GM21447 (cell line): ENCODE measurements at regions not wholly inside any gene's neighbourhood (a gene's known extent, or its start where the extent isn't known, plus 50 kb on each side); places are given as distances from the start of the nearest gene placed in this dataset.

Experiments
- ATAC-seq: cut with Tn5 transposase; IDR thresholded peaks from one replicate; pipeline ENCODE4 v1.9.1; 2021; ENCODE audit not compliant: unreplicated experiment

DNA sequence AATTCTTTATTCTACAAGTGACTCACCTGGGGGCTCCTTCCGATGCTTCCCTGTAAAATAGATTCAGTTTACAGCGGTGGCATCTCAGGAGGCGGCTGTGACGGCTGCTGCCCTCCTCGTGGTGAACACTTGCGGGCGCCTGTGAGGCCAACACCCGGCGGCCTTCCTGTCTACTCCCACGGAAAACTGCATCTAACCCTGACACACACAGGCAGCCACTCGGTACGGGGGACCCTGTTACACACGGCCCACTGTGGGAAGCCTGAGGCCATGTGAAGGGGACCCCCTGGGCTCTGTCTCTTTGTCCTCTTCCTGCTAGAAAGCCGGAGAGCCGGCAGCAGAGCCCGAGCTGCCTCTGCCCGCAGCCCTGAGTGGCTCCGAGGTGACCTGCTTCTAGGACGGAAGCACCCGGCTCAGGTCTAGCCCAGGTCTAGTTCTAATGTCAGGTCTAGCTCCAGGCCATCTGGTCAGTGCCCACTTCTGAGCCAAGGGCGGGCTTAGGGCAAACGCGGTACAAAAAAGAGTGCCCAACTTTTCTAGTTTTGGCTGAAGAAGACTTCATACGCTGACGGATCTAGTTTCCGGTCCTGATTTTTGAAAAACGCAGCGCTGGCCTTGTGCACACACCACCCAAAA lies 159.4 kb downstream of the ENGASE start:
- no peak for ATAC-seq

DNA sequence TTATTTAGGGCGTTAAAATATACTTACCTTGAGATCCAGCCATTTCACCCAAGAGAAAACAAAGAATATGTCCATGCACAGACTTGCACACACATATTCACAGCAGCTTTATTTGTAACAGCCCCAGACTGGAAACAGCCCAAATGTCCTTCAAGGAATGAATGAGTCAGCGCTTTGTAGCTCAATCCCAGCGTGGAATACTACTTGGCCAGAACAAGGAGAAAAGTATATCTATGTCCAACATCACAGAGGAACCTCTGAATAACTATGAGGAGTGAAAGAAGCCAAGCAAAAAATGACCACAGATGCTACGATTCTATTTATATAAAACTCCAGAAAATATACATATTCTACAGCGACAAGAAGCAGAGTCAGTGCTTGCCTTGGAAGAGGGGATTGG lies 158.3 kb downstream of the ENGASE start:
- no peak for ATAC-seq

DNA sequence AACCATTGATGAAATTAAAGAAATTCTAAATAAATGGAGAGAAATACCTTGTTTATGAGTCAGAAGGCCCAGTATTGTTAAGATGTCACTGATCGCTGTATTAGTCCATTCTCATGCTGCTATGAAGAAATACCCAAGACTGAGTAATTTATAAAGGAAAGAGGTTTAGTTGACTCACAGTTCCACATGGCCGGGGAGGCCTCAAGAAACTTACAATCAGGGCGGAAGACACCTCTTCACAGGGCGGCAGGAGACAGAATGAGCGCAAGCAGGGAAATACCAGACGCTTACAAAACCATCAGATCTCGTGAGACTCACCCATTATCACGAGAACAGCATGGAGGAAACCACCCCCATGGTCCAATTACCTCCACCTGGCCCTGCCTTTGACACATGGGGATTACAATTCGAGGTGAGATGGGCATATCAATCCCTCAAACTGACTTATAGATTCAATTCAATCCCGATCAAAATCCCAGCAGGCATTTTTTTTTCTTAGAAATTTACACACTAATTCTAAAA lies 157.2 kb downstream of the ENGASE start:
- ATAC-seq = no peak

DNA sequence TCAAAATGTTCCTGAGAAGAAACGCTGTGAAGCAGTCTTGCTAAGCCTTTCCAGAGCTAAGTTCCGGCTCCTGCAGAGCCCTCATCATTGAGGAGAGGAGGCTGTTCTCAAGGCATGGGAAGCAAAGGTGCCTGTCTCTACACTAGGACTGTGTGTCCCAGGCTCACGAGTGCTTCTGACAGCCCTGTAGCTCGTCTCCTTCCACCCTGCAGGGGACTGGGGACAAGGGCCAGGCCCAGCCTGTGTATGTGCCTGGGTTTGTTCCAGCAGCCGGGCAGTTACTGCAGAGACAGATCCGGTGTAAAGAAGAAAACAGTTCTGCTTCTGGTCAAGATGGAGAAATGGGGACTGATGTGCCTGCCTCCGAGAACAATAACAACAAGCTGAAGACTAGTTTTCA lies 156.0 kb downstream of the ENGASE start:
- no peak for ATAC-seq

DNA sequence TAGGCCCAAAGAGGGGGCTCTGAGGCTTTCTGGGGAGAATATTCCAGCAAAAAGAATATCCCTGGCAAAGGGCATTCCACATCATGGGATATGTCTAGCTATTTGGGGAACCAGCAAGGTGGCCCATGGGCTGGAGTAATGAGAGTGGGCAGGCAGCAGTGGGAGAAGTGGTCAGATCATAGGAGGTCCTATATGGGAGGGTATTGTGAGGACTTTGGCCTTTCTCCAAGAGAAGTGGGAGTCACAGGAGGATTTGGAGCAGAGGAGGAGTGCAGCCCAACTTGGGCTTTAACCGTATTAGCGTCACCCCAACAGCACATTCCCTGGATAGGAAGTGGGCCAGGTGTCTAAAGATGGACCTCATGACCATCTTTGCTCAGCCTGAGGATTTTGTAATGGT lies 151.4 kb downstream of the ENGASE start:
- ATAC-seq = no peak

DNA sequence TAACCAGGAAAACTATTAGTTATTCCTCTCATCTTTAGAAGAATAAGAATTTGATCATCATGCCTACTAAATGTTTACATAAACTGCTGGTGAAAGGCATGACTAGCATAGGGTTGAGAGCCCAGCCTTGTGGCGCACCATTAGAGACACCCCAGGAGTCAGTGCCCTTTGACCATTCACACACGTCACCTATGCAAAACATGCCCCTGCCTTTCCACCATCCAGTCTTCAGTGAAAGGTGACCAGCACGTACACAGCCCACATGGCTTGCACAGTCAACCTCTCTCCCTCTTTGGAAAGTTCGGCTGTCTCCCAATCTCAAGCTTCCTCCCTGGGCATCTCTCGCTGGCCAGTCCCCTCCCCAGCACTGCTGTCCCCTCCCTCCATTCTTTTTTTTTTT lies 150.3 kb downstream of the ENGASE start:
- no peak for ATAC-seq

DNA sequence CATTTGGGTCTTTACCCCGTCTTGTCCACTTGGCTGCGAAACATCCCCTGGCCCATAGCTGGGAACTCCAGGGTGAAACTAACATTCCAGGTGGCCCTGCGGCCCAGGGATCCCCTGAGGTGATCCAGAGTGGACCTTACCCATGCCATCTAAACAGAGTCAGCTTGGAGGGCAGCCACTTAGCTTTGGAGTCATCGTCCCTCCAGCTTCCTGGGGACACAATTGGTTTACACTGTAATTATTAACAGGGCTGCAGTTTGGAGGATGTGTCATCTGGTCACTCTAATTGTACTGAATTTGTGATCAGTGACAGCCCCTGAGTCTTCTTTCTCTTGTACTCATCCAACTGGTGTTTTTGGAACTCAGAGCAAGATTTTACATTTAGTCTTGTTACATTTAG lies 149.9 kb downstream of the ENGASE start:
- no peak for ATAC-seq

DNA sequence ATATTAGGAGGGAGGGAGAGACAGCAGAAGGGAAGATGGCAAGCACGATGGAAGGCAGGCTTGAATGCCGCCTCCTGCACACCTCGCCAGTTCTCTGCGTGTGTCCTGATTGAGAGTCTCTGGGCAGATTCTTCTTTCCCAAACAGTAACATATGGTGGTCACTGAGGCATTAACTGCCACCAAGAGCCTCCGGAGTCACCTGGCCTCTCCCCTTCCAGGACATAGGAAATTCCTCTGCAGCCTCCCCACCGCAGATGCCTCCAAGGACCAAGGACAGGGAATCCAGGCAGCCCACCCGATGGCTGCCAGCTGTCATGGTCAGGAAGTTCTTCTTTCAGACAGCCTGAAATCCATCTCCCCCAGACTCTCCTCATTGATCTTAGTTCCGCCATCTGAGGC lies 149.3 kb downstream of the ENGASE start:
- ATAC-seq = no peak

DNA sequence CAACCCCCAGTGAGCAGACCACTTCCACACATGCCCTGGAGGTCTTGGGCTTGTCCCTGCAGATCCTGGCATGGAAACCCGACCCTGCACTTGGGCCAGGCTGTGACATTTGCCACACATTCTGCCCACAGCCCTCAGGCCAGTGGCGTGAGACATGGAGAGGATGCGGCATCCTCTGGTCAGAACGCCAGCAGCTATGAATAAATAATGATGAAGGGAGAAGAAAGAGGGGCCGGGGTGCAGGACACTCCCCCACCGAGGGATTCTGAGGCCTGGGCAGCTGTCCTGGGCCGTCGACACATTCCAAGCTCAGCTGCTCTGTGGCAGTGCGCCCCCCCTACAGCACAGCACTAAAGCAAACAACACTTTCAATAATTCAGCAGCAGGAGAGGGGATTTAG lies 148.8 kb downstream of the ENGASE start:
- ATAC-seq = no peak

DNA sequence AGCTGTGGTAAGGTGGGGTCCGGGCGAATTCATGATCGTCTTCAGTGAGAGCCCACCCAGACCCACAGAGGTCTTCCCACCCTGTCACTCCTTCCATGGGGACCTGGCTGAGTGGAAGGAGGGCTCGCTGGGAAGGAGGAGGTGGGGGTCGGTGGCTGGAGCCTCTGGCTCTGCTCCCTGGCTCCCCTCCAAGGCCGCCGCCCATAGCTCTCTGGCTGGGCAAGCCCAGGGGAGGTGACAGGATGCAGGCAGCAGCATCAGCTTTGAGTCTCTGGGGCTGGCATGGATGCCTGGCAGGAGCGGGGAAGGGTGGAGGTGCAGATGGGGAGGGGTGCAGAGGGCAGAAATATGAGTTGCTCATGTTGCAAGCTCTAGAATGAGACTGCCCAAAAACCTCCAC lies 147.0 kb downstream of the ENGASE start:
- no peak for ATAC-seq

DNA sequence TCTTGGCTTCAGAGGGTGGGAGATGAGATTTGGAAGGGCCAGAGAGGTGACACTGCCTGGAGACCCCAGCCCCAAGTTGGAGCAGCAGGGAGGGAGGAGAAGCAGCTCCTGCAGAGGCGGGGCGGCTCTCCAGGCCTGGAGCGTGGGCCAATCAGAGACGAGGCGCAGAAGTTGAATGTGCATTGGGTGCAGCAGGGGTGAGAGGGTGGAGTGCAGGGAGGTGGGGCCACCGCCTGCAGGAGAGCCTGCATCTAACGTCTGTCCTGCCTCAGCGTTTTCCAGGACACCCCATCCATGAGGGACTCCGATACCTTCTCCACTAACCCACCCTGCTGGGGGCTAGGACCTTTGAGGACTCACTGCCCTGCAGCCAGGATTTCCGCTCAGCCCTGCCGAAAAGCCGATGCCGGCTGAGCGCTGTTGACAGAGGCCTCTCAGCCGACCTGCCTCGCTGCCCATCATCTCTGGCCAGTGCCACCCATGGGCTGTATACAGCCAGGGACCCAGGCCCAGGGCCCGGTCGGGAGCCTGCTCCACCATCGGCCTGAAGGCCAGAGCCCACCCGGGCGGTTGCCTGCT lies 146.2 kb downstream of the ENGASE start:
- no peak for ATAC-seq

DNA sequence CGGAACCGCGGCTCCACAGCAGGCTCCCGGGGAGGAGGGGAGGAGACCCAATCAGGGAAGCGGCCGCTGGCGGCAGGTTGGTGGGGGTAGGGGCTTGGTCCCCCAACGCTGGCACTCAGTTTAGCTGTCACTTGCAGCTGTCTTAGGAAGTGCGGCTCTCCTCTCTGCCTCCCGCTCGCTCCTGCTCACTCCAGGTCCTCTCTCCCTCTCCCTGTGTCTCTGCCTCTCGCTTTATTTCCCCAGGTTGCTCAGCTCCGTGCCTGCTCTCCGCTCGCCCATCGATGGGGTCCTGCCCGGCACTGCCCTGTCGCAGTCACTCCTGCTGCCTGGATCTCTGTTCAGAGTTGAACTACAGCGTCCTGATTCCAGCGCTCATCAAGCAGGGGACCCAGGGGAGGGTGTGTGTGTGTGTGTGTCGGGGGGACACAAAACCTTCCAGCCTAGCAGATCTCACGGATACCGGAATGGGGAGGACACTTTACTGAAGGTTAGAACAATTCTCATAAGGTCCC lies 145.6 kb downstream of the ENGASE start:
- ATAC-seq = no peak

DNA sequence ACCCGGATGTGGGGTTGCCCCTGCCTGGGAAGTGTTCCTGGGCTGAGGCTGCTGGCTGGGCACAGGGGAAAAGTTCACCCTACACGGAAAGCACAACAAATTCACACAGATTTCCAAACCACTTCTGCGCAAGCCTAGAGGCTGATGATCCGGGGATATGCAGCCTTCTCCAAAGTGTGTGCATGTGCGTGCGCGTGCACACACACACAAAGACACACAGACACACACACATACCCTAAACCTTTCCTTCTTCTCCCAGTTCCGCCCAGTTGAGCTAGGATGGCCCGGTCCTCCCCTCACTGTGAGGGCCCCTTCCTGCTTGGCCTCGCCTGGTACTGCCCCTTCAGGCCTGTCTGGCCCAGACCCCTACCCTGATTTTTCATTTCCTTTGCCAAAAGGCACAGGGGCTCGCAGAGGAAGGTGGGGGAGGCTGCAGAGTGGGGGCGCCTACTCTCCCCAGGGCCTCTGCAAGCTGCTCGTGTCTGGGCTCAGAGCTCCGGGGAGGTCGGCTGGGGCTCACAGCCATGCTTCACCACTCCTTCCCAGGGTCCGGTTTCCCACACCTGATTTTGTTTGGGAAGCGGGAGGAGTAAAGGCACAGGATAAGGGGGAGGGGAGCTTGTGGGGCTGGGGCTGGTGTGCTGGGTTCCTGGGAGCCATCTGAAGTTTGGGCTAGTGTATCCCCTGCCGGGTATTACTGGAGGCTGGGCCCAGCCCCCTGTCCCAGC lies 144.7 kb downstream of the ENGASE start:
- no peak for ATAC-seq

DNA sequence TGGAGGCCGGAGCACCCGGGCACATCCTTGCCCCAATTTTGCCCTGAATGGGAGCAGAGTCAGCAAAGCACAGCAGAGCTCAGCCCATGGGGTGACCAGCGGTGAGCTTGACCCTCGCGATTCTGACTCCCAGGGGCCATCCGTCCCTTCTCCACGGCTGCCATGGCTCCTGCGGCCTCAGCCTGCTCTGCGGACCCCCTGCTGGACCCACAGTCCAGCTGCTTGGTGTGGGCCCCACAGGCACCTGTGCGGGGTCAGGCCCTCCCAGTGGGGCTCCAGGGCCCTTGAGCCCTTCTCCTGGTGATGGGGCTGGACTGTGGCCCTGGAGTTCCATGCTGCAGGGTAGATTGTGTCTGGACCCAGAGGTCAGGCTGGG lies 144.2 kb downstream of the ENGASE start:
- no peak for ATAC-seq

DNA sequence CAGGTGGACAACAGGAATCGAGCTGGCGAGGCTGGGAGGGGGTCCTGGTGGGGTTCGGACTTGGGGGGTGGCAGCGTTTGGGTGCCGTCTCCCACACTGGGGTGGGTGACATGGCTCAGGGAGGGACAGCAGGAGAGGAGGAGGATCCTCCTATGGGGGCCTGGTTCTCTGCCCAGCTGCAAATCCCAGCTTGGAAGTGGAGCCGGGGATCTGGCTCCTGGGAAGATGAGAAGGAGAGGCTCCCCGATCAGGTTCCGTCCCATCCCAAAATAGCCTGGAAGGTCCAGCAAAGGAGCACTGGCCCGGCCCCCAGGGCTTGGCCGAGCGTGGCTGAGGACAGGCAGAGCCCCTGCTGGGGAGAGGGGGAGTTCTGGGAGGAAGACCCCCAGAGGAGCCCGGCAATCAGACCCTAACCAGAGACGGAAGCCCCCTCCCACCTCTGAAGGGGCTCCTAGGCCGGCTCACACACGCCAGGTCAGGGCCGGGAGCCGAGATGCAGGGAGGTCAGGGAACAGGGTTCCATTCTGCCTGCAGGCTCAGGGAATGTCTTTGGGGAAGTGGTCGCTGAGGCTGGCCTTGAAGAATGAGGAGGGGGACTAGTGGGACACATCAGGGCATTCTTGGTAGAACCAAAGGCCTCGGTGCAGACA lies 143.7 kb downstream of the ENGASE start:
- no peak for ATAC-seq

DNA sequence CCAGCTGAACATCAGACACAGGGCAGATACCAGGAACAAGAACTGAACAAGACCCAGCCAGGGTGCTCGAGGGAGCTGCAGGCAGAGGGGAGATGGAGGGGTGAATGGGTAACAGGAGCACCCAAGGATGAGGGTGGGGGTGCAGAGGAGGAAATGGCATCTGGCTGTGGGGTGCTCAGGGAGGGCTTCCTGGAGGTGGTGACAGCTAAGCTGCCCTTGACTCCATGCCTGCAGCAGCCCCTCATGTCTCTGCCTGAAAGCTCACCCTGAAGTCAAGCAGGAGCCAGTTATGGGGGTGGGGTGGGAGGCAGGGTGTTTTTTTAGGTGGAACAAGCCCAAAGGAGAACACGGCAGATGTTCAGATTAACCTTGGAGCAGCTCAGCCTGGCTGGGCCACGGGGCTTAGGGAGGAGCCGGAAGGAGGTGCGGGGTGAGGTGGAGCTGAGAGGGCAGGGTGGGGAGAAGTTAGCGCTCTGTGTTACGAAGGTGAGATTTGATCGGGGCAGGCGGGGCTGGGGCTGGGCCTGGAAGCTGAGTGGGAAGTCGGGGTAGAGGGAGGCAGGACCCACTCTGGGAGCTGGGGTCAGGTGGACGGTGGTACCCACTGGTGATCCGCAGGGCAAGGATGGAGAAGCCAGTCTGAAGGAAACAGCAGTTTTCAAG lies 143.0 kb downstream of the ENGASE start:
- no peak for ATAC-seq

DNA sequence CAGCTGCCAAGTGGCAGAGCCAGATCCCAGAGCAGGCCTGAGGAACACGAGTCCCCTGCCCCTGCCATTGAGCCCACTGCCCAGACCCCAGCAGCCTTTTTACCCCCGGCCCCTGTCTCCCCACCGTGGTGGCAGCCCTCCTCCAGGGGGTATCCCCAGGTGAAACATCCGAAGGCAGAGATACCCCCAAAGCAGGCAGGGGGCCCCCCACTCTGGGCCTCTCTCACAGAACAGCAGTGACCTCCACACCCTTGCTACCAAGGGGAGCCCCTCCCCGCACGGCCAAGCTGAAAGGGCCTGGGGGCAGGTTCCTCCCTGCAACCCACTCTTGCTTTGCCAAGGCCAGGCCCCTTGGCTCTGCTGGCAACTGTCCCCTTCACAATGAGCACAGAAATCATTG lies 142.2 kb downstream of the ENGASE start:
- ATAC-seq = no peak

DNA sequence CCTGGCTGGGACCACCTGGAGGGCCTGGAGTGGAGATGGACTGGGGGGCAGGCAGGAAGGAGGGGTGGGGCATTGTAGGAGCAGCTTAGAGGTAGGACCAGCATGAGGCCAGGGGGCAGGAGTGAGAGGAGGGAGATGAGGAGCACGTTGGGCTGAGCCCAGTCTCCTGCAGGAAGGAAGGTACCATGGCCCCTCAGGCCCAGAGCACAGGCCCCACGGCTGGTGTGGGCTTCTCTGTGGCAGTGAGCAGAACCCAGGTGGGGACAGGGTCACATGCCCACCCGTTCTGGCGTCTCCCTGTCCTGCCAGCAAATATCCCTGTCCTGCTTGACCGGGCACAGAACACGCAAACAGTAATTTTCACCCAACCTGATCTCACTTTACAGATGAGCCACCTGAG lies 141.8 kb downstream of the ENGASE start:
- no peak for ATAC-seq

DNA sequence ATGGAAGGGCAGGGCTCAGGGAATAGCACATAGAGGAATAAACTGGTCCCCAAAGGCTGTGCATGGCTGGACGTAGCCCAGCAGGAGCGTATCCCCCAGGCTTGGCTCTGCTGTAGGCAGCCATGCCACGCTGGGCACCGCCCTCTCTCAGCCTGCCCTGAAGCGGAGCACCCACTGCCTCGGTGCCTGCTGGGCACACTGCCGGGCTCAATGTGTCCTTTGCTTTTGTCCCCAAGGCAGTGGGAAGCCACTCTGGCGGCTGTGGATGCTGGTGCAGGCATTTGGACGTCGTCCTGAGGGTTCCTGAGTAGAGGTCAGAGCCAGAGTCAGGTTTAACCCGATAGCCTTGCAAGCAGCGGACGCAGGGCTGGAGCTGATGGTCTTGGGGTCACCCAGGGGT lies 141.0 kb downstream of the ENGASE start:
- ATAC-seq = no peak

DNA sequence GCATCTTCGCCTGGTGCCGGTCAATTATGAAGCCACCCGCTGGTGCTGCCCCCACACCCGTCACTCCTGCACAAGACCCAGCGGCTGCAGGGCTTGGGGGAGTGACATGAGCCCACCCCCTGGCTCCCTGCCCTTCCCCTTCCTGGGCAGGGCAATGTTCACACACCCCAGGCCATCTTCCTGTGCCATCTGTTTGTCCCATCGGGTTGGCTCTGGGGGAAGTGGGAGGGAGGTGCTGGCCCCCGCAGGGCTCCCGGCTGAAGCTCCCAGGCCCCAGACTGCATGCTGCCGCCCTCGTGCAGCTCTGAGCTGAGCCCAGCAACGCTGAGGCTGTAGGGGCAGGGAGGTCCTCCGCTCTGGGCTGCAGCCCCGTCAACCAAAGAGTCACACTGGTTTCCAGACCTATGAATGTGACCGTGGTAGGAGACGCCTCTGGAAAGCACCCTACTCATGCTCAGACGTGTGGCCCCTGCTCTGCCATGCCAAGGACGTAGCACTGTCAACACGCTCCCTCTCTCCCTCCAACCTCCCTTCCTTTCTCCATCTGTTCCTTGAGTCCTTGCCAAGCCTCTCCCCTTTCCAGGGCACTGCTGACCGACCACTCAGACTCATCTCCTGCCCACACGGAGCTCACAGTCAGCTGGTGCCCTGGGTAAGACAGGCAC lies 140.4 kb downstream of the ENGASE start:
- no peak for ATAC-seq

DNA sequence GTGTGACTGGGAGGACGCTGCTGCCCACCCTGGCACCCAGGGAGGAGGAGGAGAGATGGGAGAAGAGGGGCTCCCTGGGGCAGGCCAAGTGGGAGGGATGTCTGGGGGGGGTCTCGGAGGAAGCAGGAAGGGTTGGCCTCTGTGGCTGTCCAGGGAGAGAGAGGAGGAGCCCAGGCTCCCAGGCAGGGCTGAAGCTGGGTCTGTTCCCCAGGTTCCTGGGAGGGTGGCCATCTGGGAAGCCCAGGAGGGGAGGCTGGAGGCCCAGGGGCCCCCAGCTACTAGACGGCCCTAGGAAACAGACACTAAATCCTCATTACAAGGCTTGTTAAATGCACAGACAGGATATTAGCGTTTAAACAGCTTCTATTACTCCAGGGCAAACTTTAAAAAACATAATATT lies 139.8 kb downstream of the ENGASE start:
- ATAC-seq = no peak
